ENCODE measurements at regions not wholly inside any gene's neighbourhood (a gene's known extent, or its start where the extent isn't known, plus 50 kb on each side); places are given as distances from the start of the nearest gene placed in this dataset.

DNA sequence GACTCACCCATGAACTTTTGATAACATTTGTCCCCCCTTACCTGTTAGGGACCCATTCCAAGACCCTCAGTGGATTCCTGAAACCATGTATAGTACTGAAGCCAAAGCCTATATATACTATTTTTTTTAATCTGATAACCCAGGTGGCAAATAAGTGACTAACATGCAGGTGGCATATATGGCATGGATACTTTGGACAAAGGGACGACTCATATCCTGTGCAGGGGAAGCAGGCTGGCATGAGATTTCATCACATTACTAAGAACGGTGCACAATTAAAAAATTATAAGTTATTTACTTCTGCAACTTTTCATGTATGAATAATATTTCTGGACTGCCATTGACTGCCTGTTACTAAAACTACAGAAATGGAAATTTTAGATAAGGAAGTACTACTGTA is 880.1 kb upstream of the FBXO33 start (continued):
- TF ChIP-seq RAD21 (IDR thresholded peaks at IDR 0.05) (no peak), FOXA2 (IDR thresholded peaks at IDR 0.05) (no peak), FOXA1 (IDR thresholded peaks at IDR 0.05) (no peak), TAF1 (conservative IDR thresholded peaks at IDR 0.05) (no peak), YY1 (IDR thresholded peaks at IDR 0.05) (no peak), SP1 (IDR thresholded peaks at IDR 0.05) (no peak), HNF4A (conservative IDR thresholded peaks at IDR 0.05) (no peak)
- TF ChIP-seq, protein P1, sequence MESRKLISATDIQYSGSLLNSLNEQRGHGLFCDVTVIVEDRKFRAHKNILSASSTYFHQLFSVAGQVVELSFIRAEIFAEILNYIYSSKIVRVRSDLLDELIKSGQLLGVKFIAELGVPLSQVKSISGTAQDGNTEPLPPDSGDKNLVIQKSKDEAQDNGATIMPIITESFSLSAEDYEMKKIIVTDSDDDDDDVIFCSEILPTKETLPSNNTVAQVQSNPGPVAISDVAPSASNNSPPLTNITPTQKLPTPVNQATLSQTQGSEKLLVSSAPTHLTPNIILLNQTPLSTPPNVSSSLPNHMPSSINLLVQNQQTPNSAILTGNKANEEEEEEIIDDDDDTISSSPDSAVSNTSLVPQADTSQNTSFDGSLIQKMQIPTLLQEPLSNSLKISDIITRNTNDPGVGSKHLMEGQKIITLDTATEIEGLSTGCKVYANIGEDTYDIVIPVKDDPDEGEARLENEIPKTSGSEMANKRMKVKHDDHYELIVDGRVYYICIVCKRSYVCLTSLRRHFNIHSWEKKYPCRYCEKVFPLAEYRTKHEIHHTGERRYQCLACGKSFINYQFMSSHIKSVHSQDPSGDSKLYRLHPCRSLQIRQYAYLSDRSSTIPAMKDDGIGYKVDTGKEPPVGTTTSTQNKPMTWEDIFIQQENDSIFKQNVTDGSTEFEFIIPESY (IDR thresholded peaks at IDR 0.05): no peak

DNA sequence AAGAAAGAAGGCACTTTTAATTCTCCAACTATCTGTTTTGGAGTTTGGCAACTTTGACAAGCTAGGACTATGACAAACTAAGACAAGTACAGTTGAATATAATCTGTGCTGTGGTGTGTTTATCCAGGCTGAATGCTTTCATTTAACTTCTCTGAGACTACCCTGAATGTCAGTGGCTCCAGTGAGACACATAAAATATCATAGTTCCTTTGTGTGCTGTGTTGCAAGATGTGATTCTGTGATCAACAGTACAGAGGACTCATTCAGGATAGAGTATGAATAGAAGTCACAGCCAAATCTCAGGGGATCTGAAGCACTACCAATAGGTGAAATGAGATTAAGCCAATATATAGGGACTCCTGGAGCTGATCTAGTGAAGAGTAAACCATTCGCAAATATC is 876.9 kb upstream of the FBXO33 start:
- H3K9me3 ChIP-seq (ENCODE audit: control insufficient read depth in 4 of 4, low read length in 3 of 4): no peaks in the 10 kb centered on the region
- no peak for DNase-seq (ENCODE audit: low spot score)
- 79% methylated on average over 1 of the region's 1 CpG for WGBS
- H3K4me1 ChIP-seq (ENCODE audit: control insufficient read depth in 4 of 4, insufficient read depth in 4 of 4, low read length in 3 of 4): no peaks in the 10 kb centered on the region
- no peaks in the 10 kb centered on the region for H3K36me3 ChIP-seq (ENCODE audit: control insufficient read depth in 4 of 4, insufficient read depth in 3 of 4, low read depth in 1 of 4, low read length in 3 of 4)
- no peaks in the 10 kb centered on the region for H3K27me3 ChIP-seq (ENCODE audit: control insufficient read depth in 4 of 4, insufficient read depth in 4 of 4, low read length in 3 of 4)
- no peak for TF ChIP-seq RAD21 (IDR thresholded peaks at IDR 0.05)
- TF ChIP-seq TAF1 (conservative IDR thresholded peaks at IDR 0.05): no peak
- no peak for TF ChIP-seq RXRA (IDR thresholded peaks at IDR 0.05)
- TF ChIP-seq, protein P2, sequence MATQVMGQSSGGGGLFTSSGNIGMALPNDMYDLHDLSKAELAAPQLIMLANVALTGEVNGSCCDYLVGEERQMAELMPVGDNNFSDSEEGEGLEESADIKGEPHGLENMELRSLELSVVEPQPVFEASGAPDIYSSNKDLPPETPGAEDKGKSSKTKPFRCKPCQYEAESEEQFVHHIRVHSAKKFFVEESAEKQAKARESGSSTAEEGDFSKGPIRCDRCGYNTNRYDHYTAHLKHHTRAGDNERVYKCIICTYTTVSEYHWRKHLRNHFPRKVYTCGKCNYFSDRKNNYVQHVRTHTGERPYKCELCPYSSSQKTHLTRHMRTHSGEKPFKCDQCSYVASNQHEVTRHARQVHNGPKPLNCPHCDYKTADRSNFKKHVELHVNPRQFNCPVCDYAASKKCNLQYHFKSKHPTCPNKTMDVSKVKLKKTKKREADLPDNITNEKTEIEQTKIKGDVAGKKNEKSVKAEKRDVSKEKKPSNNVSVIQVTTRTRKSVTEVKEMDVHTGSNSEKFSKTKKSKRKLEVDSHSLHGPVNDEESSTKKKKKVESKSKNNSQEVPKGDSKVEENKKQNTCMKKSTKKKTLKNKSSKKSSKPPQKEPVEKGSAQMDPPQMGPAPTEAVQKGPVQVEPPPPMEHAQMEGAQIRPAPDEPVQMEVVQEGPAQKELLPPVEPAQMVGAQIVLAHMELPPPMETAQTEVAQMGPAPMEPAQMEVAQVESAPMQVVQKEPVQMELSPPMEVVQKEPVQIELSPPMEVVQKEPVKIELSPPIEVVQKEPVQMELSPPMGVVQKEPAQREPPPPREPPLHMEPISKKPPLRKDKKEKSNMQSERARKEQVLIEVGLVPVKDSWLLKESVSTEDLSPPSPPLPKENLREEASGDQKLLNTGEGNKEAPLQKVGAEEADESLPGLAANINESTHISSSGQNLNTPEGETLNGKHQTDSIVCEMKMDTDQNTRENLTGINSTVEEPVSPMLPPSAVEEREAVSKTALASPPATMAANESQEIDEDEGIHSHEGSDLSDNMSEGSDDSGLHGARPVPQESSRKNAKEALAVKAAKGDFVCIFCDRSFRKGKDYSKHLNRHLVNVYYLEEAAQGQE (IDR thresholded peaks at IDR 0.05): no peak
- no peak for TF ChIP-seq EGR1 (IDR thresholded peaks at IDR 0.05; ENCODE audit: low read depth in 2 of 2)
- TF ChIP-seq, protein P1 (IDR thresholded peaks at IDR 0.05): no peak
- TF ChIP-seq GABPA (IDR thresholded peaks at IDR 0.05 in 1 of 2, conservative IDR thresholded peaks at IDR 0.05 in 1 of 2): no peak
- TF ChIP-seq, protein P3, sequence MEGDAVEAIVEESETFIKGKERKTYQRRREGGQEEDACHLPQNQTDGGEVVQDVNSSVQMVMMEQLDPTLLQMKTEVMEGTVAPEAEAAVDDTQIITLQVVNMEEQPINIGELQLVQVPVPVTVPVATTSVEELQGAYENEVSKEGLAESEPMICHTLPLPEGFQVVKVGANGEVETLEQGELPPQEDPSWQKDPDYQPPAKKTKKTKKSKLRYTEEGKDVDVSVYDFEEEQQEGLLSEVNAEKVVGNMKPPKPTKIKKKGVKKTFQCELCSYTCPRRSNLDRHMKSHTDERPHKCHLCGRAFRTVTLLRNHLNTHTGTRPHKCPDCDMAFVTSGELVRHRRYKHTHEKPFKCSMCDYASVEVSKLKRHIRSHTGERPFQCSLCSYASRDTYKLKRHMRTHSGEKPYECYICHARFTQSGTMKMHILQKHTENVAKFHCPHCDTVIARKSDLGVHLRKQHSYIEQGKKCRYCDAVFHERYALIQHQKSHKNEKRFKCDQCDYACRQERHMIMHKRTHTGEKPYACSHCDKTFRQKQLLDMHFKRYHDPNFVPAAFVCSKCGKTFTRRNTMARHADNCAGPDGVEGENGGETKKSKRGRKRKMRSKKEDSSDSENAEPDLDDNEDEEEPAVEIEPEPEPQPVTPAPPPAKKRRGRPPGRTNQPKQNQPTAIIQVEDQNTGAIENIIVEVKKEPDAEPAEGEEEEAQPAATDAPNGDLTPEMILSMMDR (IDR thresholded peaks at IDR 0.05; ENCODE audit: low read depth, low read length, missing input control): no peak
- TF ChIP-seq SP1 (IDR thresholded peaks at IDR 0.05): no peak
- TF ChIP-seq, protein P4, sequence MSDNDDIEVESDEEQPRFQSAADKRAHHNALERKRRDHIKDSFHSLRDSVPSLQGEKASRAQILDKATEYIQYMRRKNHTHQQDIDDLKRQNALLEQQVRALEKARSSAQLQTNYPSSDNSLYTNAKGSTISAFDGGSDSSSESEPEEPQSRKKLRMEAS (IDR thresholded peaks at IDR 0.05): no peak
- TF ChIP-seq NR2F2 (IDR thresholded peaks at IDR 0.05): no peak
- TF ChIP-seq JUND (IDR thresholded peaks at IDR 0.05): no peak
- no peak for TF ChIP-seq FOXA1 (IDR thresholded peaks at IDR 0.05)
- H3K4me3 ChIP-seq (ENCODE audit: low read depth in 1 of 3, low read length in 3 of 3): no peak overlapping the region
- H3K9ac ChIP-seq (ENCODE audit: low read depth in 1 of 2, low read length in 2 of 2): no peak overlapping the region
- no peak overlapping the region for H3K27ac ChIP-seq (ENCODE audit: low read depth in 1 of 2, low read length in 2 of 2)
